ENCODE measurements at regions not wholly inside any gene's neighbourhood (a gene's known extent, or its start where the extent isn't known, plus 50 kb on each side); places are given as distances from the start of the nearest gene placed in this dataset.

DNA sequence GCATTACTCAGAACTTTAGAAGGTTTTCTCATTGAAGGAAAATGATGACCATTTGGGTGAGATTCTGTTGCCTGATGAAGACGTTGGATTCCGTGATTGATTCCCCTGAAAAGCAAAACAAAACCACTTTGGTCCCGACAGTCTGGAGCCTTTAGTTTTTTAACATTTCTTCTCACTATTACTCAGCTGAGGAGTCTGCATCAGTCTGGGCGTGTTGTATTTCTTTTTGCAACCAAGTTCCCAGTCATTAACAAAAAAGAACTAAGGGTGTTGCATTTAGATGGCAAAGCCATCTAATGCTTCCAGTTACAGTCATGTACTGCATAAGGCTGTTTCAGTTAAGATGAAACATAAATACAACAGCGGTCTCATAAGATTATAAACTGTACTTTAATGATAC, 343.1 kb upstream of the CDH2 start:
- H3K27me3 ChIP-seq (ENCODE audit: low read depth), result no peaks in the 10 kb centered on the region
- no peaks in the 10 kb centered on the region for H3K36me3 ChIP-seq
- DNase-seq, result no peak
- H3K4me1 ChIP-seq, result no peaks in the 10 kb centered on the region
- no peak overlapping the region for H3K4me3 ChIP-seq
- TF ChIP-seq, protein P1, sequence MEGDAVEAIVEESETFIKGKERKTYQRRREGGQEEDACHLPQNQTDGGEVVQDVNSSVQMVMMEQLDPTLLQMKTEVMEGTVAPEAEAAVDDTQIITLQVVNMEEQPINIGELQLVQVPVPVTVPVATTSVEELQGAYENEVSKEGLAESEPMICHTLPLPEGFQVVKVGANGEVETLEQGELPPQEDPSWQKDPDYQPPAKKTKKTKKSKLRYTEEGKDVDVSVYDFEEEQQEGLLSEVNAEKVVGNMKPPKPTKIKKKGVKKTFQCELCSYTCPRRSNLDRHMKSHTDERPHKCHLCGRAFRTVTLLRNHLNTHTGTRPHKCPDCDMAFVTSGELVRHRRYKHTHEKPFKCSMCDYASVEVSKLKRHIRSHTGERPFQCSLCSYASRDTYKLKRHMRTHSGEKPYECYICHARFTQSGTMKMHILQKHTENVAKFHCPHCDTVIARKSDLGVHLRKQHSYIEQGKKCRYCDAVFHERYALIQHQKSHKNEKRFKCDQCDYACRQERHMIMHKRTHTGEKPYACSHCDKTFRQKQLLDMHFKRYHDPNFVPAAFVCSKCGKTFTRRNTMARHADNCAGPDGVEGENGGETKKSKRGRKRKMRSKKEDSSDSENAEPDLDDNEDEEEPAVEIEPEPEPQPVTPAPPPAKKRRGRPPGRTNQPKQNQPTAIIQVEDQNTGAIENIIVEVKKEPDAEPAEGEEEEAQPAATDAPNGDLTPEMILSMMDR (IDR thresholded peaks at IDR 0.05; ENCODE audit: borderline replicate concordance), result no peak
- intact Hi-C loops (cut with micrococcal nuclease), result no loop called here
- H3K9me3 ChIP-seq (replicated peaks), result peaks cover 6% of the 10 kb centered on the region
- H3K27ac ChIP-seq (replicated peaks), result no peak overlapping the region

DNA sequence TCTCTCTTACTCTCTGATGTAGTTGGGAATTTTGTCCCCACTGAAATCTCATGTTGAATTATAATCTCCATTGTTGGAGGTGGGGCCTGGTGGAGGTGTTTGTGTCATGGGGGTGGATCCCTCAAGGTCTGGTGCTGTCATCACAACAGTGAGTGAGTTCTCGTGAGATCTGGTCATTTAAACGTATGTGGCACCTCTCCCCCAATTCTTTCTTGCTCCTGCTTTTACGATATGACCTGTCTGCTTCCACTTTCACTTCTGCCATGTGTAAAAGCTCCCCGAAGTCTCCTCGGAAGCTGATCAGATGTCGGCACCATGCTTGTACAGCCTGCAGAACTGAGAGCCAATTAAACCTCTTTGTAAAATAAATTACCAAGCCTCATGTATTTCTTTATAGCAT, 337.8 kb upstream of the CDH2 start:
- Histone ChIP-seq H3K4me1 (peaks cover 3% of the 10 kb centered on the region), H3K36me3 (no peaks in the 10 kb centered on the region), H3K27me3 (ENCODE audit: low read depth) (no peaks in the 10 kb centered on the region), H3K9me3 (replicated peaks) (no peaks in the 10 kb centered on the region), H3K27ac (replicated peaks) (no peak overlapping the region), H3K4me3 (no peak overlapping the region)
- TF ChIP-seq, protein P1 (IDR thresholded peaks at IDR 0.05; ENCODE audit: borderline replicate concordance), result no peak
- no peak for DNase-seq
- intact Hi-C loops (cut with micrococcal nuclease), result no loop called here

DNA sequence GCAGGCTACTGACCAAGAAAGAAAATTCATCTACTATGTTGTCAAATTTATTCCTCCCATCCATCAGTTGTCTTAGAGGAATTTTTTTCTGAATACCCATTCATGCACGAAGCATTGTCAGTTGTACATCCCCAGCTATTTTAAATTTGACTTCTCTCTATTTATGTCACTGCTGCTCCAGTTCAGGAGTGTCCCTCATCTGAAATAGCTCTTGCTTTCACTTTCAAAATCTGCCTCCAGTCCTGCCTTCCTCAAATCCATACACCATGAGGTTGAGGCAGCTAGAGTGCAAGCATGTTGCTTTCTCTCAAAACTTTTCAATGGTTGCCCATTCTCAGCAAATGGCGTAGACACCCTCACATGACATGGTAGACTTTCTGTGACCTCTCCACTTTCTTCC, 335.4 kb upstream of the CDH2 start:
- Histone ChIP-seq H3K4me1 (peaks cover 3% of the 10 kb centered on the region), H3K36me3 (no peaks in the 10 kb centered on the region), H3K4me3 (peak overlapping the region; percentile 39), H3K9me3 (replicated peaks) (no peaks in the 10 kb centered on the region), H3K27ac (replicated peaks) (no peak overlapping the region), H3K27me3 (ENCODE audit: low read depth) (no peaks in the 10 kb centered on the region)
- TF ChIP-seq, protein P1 (IDR thresholded peaks at IDR 0.05; ENCODE audit: borderline replicate concordance), result no peak
- DNase-seq, result no peak
- intact Hi-C loops (cut with micrococcal nuclease), result no loop called here

DNA sequence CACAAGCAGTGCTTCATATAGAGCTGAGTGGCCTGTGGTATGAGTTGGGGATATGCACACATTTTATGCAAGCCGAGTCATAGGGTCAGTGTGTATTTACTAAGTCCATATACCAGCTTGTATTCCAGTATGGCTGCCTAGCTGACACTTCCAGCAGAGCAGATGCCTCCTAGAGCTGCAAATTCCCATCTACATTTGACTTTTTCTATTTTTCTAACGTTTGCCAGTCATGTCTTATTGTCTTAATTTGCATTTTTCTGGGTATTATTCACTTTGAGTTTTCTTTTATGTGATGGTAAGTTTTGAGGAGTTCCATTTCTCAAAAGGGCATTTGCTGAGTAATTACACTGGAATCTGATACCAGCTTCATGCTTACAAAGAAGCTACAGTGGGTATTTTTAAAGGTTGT, 334.5 kb upstream of the CDH2 start:
- Histone ChIP-seq H3K9me3 (replicated peaks) (no peaks in the 10 kb centered on the region), H3K4me3 (no peak overlapping the region), H3K36me3 (no peaks in the 10 kb centered on the region), H3K27ac (replicated peaks) (no peak overlapping the region), H3K4me1 (peaks cover 3% of the 10 kb centered on the region), H3K27me3 (ENCODE audit: low read depth) (no peaks in the 10 kb centered on the region)
- TF ChIP-seq, protein P1 (IDR thresholded peaks at IDR 0.05; ENCODE audit: borderline replicate concordance), result no peak
- no peak for DNase-seq
- intact Hi-C loops (cut with micrococcal nuclease), result no loop called here

DNA sequence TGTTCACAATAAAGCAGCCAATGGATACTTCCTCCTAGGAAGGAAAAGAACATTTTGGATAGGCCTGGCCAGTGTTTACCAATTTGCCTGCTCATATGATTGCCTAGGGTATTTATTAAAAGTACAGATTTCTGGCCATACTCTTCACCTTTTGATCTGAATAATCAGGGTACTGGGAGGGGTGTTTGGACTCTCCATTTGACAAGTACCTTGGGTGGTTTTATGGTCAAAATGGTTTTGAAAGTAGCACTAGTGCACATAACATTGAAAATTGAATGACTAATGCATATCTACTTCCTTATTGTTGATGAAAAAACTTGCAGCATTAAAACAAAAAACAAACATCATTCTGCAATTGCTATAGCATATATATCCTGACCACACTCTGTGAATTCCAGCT, 333.3 kb upstream of the CDH2 start:
- Histone ChIP-seq H3K27me3 (ENCODE audit: low read depth) (no peaks in the 10 kb centered on the region), H3K9me3 (replicated peaks) (no peaks in the 10 kb centered on the region), H3K4me1 (peaks cover 3% of the 10 kb centered on the region), H3K36me3 (no peaks in the 10 kb centered on the region), H3K27ac (replicated peaks) (no peak overlapping the region), H3K4me3 (no peak overlapping the region)
- DNase-seq, result no peak
- intact Hi-C loops (cut with micrococcal nuclease), result no loop called here
- TF ChIP-seq, protein P1 (IDR thresholded peaks at IDR 0.05; ENCODE audit: borderline replicate concordance), result no peak

DNA sequence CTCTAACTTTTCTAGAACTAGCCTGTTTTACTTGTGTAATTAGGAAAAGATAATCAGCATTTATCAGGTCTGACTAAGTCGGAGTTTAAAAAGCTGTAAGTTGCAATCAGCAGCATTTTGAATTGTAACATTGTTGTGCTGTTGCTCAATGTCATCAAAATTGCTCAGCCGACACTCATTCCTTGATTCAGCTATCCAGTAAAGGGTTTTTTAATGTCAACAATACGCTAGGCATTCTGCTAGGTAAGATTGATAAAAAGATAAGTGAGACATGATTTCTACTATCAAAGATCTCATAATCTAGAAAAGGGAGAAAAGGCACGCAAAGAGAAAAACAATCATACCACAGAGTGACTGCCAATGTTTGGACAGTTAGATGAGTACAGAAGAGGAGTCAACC, 327.1 kb upstream of the CDH2 start:
- DNase-seq, result no peak
- H3K4me1 ChIP-seq, result no peaks in the 10 kb centered on the region
- H3K27ac ChIP-seq (replicated peaks), result no peak overlapping the region
- no peaks in the 10 kb centered on the region for H3K9me3 ChIP-seq (replicated peaks)
- no peaks in the 10 kb centered on the region for H3K27me3 ChIP-seq (ENCODE audit: low read depth)
- TF ChIP-seq, protein P1 (IDR thresholded peaks at IDR 0.05; ENCODE audit: borderline replicate concordance), result no peak
- H3K4me3 ChIP-seq, result no peak overlapping the region
- H3K36me3 ChIP-seq, result no peaks in the 10 kb centered on the region
- intact Hi-C loops (cut with micrococcal nuclease), result no loop called here
